WTC11 (cell line): ENCODE measurements at regions not wholly inside any gene's neighbourhood (a gene's known extent, or its start where the extent isn't known, plus 50 kb on each side); places are given as distances from the start of the nearest gene placed in this dataset.

Experiments
- ATAC-seq: fragments of 200-7000 bp; cut with Tn5 transposase; 2 replicates; pipeline ENCODE4 v1.10.0; 2021; ENCODE audit warnings: mild to moderate bottlenecking, moderate library complexity
- CTCF ChIA-PET: fragments of 300-600 bp; sonication (Branson Sonifier 250); formaldehyde crosslinking; loops from one replicate; lab custom pipeline; 2021; ENCODE audit warnings: antibody characterized with exemption; lab: Charles Lee
- POLR2A ChIA-PET: fragments of 350-600 bp; sonication (Branson Sonifier 250); formaldehyde crosslinking; loops from one replicate; lab custom pipeline; 2021; ENCODE audit warnings: antibody characterized with exemption; lab: Charles Lee
- DNase-seq: peaks from one replicate; pipeline ENCODE4 v3.0.0; 2021; ENCODE audit warnings: low spot score
- H3K27ac Mint-ChIP-seq: 2 replicates; pipeline ENCODE4 v1.8.0; 2021; ENCODE audit warnings: mixed read lengths
- H3K27me3 Mint-ChIP-seq: 2 replicates; pipeline ENCODE4 v1.8.0; 2021; ENCODE audit warnings: low read depth, mild to moderate bottlenecking, moderate library complexity, mixed read lengths
- H3K36me3 Mint-ChIP-seq: 2 replicates; pipeline ENCODE4 v1.8.0; 2021; ENCODE audit warnings: mixed read lengths
- H3K4me1 Mint-ChIP-seq: 2 replicates; pipeline ENCODE4 v1.8.0; 2022; ENCODE audit warnings: mixed read lengths
- H3K4me3 Mint-ChIP-seq: 2 replicates; pipeline ENCODE4 v1.8.0; 2021; ENCODE audit warnings: mild to moderate bottlenecking, moderate library complexity, mixed read lengths
- H3K9me3 Mint-ChIP-seq: 2 replicates; pipeline ENCODE4 v1.8.0; 2021; ENCODE audit warnings: mixed read lengths
- AR ChIP-seq: fragments of 250-450 bp; sonication (Bioruptor Pico); IDR thresholded peaks from 2 replicates; pipeline ENCODE4 v1.9.0; 2021; ENCODE audit warnings: mild to moderate bottlenecking
- ATF3 ChIP-seq: sonication (generic); formaldehyde crosslinking; conservative IDR thresholded peaks from 2 replicates; pipeline ENCODE4 v1.8.1; 2022; ENCODE audit warnings: mild to moderate bottlenecking, missing genetic modification reagents
- E2F4 ChIP-seq: sonication (generic); formaldehyde crosslinking; IDR thresholded peaks from 2 replicates; pipeline ENCODE4 v1.8.1; 2022; ENCODE audit warnings: low read depth, mild to moderate bottlenecking, moderate library complexity, missing genetic modification reagents, borderline replicate concordance
- ESRRA ChIP-seq: sonication (generic); formaldehyde crosslinking; IDR thresholded peaks from 2 replicates; pipeline ENCODE4 v1.8.1; 2022; ENCODE audit warnings: mild to moderate bottlenecking, missing genetic modification reagents, borderline replicate concordance
- IRF1 ChIP-seq: sonication (generic); formaldehyde crosslinking; IDR thresholded peaks from 2 replicates; pipeline ENCODE4 v1.8.0; 2023; ENCODE audit warnings: missing genetic modification reagents
- JAZF1 ChIP-seq: fragments of 250-450 bp; sonication (Bioruptor Pico); IDR thresholded peaks from 2 replicates; pipeline ENCODE4 v1.9.0; 2021; ENCODE audit warnings: moderate library complexity, mild to moderate bottlenecking, inconsistent platforms
- MXD4 ChIP-seq: fragments of 250-450 bp; sonication (Bioruptor Pico); IDR thresholded peaks from 2 replicates; pipeline ENCODE4 v1.8.0; 2021; ENCODE audit warnings: mild to moderate bottlenecking, moderate library complexity, borderline replicate concordance
- NR2C2 ChIP-seq: sonication (generic); formaldehyde crosslinking; IDR thresholded peaks from 2 replicates; pipeline ENCODE4 v1.8.0; 2022; ENCODE audit warnings: mild to moderate bottlenecking, missing genetic modification reagents
- NR3C1 ChIP-seq: sonication (generic); formaldehyde crosslinking; conservative IDR thresholded peaks from 2 replicates; pipeline ENCODE4 v1.8.1; 2023; ENCODE audit warnings: low read depth, mild to moderate bottlenecking, missing genetic modification reagents
- OVOL2 ChIP-seq: fragments of 250-450 bp; sonication (Bioruptor Pico); IDR thresholded peaks from 2 replicates; pipeline ENCODE4 v1.9.0; 2021; ENCODE audit warnings: mild to moderate bottlenecking, borderline replicate concordance
- SOX15 ChIP-seq: fragments of 250-450 bp; sonication (Bioruptor Pico); IDR thresholded peaks from 2 replicates; pipeline ENCODE4 v1.9.0; 2021; ENCODE audit warnings: mild to moderate bottlenecking
- TCF7 ChIP-seq: sonication (generic); formaldehyde crosslinking; IDR thresholded peaks from 2 replicates; pipeline ENCODE4 v1.8.0; 2022; ENCODE audit warnings: mild to moderate bottlenecking, low read depth, missing genetic modification reagents, moderate library complexity
- TEAD4 ChIP-seq: sonication (generic); formaldehyde crosslinking; IDR thresholded peaks from 2 replicates; pipeline ENCODE4 v1.8.0; 2022; ENCODE audit warnings: mild to moderate bottlenecking, missing genetic modification reagents
- ZBTB21 ChIP-seq: sonication (generic); formaldehyde crosslinking; IDR thresholded peaks from 2 replicates; pipeline ENCODE4 v1.8.1; 2023; ENCODE audit warnings: mild to moderate bottlenecking, missing genetic modification reagents, borderline replicate concordance
- ZMAT4 ChIP-seq: fragments of 250-450 bp; sonication (Bioruptor Pico); IDR thresholded peaks from 2 replicates; pipeline ENCODE4 v1.9.0; 2021; ENCODE audit warnings: mild to moderate bottlenecking
- ZNF121 ChIP-seq: sonication (generic); formaldehyde crosslinking; IDR thresholded peaks from 2 replicates; pipeline ENCODE4 v1.8.0; 2023; ENCODE audit warnings: missing genetic modification reagents
- ZNF138 ChIP-seq: sonication (generic); formaldehyde crosslinking; conservative IDR thresholded peaks from 2 replicates; pipeline ENCODE4 v1.8.1; 2022; ENCODE audit warnings: mild to moderate bottlenecking, moderate library complexity, missing genetic modification reagents
- ZNF396 ChIP-seq: fragments of 250-450 bp; sonication (Bioruptor Pico); IDR thresholded peaks from 2 replicates; pipeline ENCODE4 v1.8.0; 2021; ENCODE audit warnings: mild to moderate bottlenecking, moderate library complexity, borderline replicate concordance
- ZNF416 ChIP-seq: fragments of 250-450 bp; sonication (Bioruptor Pico); IDR thresholded peaks from 2 replicates; pipeline ENCODE4 v1.9.0; 2021; ENCODE audit warnings: mild to moderate bottlenecking, inconsistent platforms
- ZNF512 ChIP-seq: sonication (generic); formaldehyde crosslinking; IDR thresholded peaks from 2 replicates; pipeline ENCODE4 v1.8.1; 2022; ENCODE audit warnings: missing genetic modification reagents, borderline replicate concordance
- TF ChIP-seq, protein P1 (sequence below): fragments of 250-450 bp; sonication (Bioruptor Pico); IDR thresholded peaks from 2 replicates; pipeline ENCODE4 v1.8.0; 2021; ENCODE audit warnings: mild to moderate bottlenecking

- ATAC-seq (no peak), DNase-seq (no peak)
- Mint-ChIP-seq H3K27ac (no peak overlapping the region), H3K4me3 (no peak overlapping the region), H3K36me3 (no peaks in the 10 kb centered on the region), H3K27me3 (no peaks in the 10 kb centered on the region), H3K9me3 (no peaks in the 10 kb centered on the region), H3K4me1 (no peaks in the 10 kb centered on the region)
- ChIA-PET POLR2A (no interaction called here), CTCF (no interaction called here)
- TF ChIP-seq E2F4 (CRISPR knock-in tag) (no peak), TCF7 (CRISPR knock-in tag) (no peak), ZNF121 (no peak), ESRRA (CRISPR knock-in tag) (no peak)
These were observed 980.2 kb downstream of the EFNA5 start for GRCh38 chr5:106690585-106690984.

- no peaks in the 10 kb centered on the region for H3K4me1 Mint-ChIP-seq
- H3K27me3 Mint-ChIP-seq: no peaks in the 10 kb centered on the region
- CTCF ChIA-PET: no interaction called here
- no peaks in the 10 kb centered on the region for H3K36me3 Mint-ChIP-seq
- H3K4me3 Mint-ChIP-seq: no peak overlapping the region
- peaks cover 22% of the 10 kb centered on the region for H3K9me3 Mint-ChIP-seq
- no peak for DNase-seq
- POLR2A ChIA-PET: no interaction called here
- no peak overlapping the region for H3K27ac Mint-ChIP-seq
- no peak for TF ChIP-seq SOX15
- TF ChIP-seq, protein P1, sequence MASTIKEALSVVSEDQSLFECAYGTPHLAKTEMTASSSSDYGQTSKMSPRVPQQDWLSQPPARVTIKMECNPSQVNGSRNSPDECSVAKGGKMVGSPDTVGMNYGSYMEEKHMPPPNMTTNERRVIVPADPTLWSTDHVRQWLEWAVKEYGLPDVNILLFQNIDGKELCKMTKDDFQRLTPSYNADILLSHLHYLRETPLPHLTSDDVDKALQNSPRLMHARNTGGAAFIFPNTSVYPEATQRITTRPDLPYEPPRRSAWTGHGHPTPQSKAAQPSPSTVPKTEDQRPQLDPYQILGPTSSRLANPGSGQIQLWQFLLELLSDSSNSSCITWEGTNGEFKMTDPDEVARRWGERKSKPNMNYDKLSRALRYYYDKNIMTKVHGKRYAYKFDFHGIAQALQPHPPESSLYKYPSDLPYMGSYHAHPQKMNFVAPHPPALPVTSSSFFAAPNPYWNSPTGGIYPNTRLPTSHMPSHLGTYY (CRISPR knock-in tag): no peak
- no peak for TF ChIP-seq NR2C2 (CRISPR knock-in tag)
- no peak for TF ChIP-seq ATF3 (CRISPR knock-in tag)
- no peak for ATAC-seq
These were observed 990.4 kb downstream of the EFNA5 start for GRCh38 chr5:106680330-106680729.

GRCh38 chr5:106677057-106677456 lies 993.7 kb downstream of the EFNA5 start:
- H3K9me3 Mint-ChIP-seq: peaks cover 14% of the 10 kb centered on the region
- POLR2A ChIA-PET: no interaction called here
- no peak for DNase-seq
- CTCF ChIA-PET: no interaction called here
- no peaks in the 10 kb centered on the region for H3K27me3 Mint-ChIP-seq
- ATAC-seq: no peak
- H3K4me3 Mint-ChIP-seq: no peak overlapping the region
- H3K36me3 Mint-ChIP-seq: no peaks in the 10 kb centered on the region
- H3K4me1 Mint-ChIP-seq: peaks cover 4% of the 10 kb centered on the region
- H3K27ac Mint-ChIP-seq: no peak overlapping the region
- TF ChIP-seq ZNF416 (CRISPR knock-in tag): no peak
- TF ChIP-seq JAZF1 (CRISPR knock-in tag): no peak
- TF ChIP-seq TEAD4 (CRISPR knock-in tag): no peak
- TF ChIP-seq MXD4 (CRISPR knock-in tag): no peak
- TF ChIP-seq ZNF512 (CRISPR knock-in tag): no peak
- no peak for TF ChIP-seq ZNF138
- TF ChIP-seq AR (CRISPR knock-in tag): no peak
- TF ChIP-seq ZNF396 (CRISPR knock-in tag): no peak
- no peak for TF ChIP-seq OVOL2 (CRISPR knock-in tag)
- TF ChIP-seq NR3C1 (CRISPR knock-in tag): no peak
- TF ChIP-seq ZMAT4 (CRISPR knock-in tag): no peak
- no peak for TF ChIP-seq ZBTB21 (CRISPR knock-in tag)
- TF ChIP-seq IRF1 (CRISPR knock-in tag): no peak
- no peak for TF ChIP-seq SOX15
